K562 (cell line): ENCODE measurements at regions not wholly inside any gene's neighbourhood (a gene's known extent, or its start where the extent isn't known, plus 50 kb on each side); places are given as distances from the start of the nearest gene placed in this dataset.

Source experiments
- ADNP ChIP-seq: fragments of 200-800 bp; sonication (Bioruptor generic); IDR thresholded peaks from 2 replicates; pipeline ENCODE4 v1.6.1; 2016; ENCODE audit warnings: missing genetic modification characterization, missing compliant biosample characterization
- CREB3L1 ChIP-seq: fragments of 450-650 bp; IDR thresholded peaks from 2 replicates; pipeline ENCODE4 v1.6.1; 2014; ENCODE audit warnings: low read depth, mild to moderate bottlenecking, moderate library complexity, borderline replicate concordance
- DACH1 ChIP-seq: fragments of 450-650 bp; IDR thresholded peaks from 2 replicates; pipeline ENCODE4 v1.6.1; 2018; ENCODE audit not compliant: partially characterized antibody
- GTF2E2 ChIP-seq: fragments of 200-800 bp; sonication (Bioruptor generic); IDR thresholded peaks from 2 replicates; pipeline ENCODE4 v1.6.1; 2016; ENCODE audit warnings: missing genetic modification characterization, missing compliant biosample characterization
- HES1 ChIP-seq: fragments of 450-650 bp; IDR thresholded peaks from 2 replicates; pipeline ENCODE4 v1.6.1; 2016; ENCODE audit warnings: low read depth, mild to moderate bottlenecking, moderate library complexity
- MCM3 ChIP-seq: fragments of 450-650 bp; IDR thresholded peaks from 2 replicates; pipeline ENCODE4 v1.6.1; 2016
- MTF1 ChIP-seq: fragments of 250-450 bp; sonication (Bioruptor Pico); IDR thresholded peaks from 2 replicates; pipeline ENCODE4 v1.9.0; 2021; ENCODE audit warnings: moderate library complexity, mild to moderate bottlenecking, inconsistent platforms, borderline replicate concordance
- POLR2G ChIP-seq: fragments of 200-400 bp; formaldehyde crosslinking; IDR thresholded peaks from 2 replicates; pipeline ENCODE4 v1.6.1; 2017; ENCODE audit warnings: low read depth, mild to moderate bottlenecking, antibody characterized with exemption, low read length, moderate library complexity
- RBM15 ChIP-seq: fragments of 200-400 bp; formaldehyde crosslinking; IDR thresholded peaks from 2 replicates; pipeline ENCODE4 v1.6.1; 2018; ENCODE audit warnings: mild to moderate bottlenecking, low read length, moderate library complexity; ENCODE audit not compliant: insufficient read depth
- TCF3 ChIP-seq: sonication (generic); formaldehyde crosslinking; IDR thresholded peaks from 2 replicates; pipeline ENCODE4 v1.4.0; 2020; ENCODE audit warnings: mild to moderate bottlenecking, missing genetic modification reagents
- VEZF1 ChIP-seq: fragments of 200-800 bp; sonication (Bioruptor generic); IDR thresholded peaks from 2 replicates; pipeline ENCODE4 v1.6.1; 2017; ENCODE audit warnings: missing genetic modification characterization, missing compliant biosample characterization
- TF ChIP-seq, protein P1 (sequence below): fragments of 450-650 bp; IDR thresholded peaks from 2 replicates; pipeline ENCODE4 v1.6.1; 2016; ENCODE audit warnings: low read depth
- TF ChIP-seq, protein P2 (sequence below): IDR thresholded peaks from 2 replicates; pipeline ENCODE4 v1.6.1; 2011; ENCODE audit warnings: borderline replicate concordance, low read depth, mild to moderate bottlenecking, moderate library complexity, low read length; ENCODE audit not compliant: insufficient read depth, poor library complexity, severe bottlenecking

- TF ChIP-seq, protein P1, sequence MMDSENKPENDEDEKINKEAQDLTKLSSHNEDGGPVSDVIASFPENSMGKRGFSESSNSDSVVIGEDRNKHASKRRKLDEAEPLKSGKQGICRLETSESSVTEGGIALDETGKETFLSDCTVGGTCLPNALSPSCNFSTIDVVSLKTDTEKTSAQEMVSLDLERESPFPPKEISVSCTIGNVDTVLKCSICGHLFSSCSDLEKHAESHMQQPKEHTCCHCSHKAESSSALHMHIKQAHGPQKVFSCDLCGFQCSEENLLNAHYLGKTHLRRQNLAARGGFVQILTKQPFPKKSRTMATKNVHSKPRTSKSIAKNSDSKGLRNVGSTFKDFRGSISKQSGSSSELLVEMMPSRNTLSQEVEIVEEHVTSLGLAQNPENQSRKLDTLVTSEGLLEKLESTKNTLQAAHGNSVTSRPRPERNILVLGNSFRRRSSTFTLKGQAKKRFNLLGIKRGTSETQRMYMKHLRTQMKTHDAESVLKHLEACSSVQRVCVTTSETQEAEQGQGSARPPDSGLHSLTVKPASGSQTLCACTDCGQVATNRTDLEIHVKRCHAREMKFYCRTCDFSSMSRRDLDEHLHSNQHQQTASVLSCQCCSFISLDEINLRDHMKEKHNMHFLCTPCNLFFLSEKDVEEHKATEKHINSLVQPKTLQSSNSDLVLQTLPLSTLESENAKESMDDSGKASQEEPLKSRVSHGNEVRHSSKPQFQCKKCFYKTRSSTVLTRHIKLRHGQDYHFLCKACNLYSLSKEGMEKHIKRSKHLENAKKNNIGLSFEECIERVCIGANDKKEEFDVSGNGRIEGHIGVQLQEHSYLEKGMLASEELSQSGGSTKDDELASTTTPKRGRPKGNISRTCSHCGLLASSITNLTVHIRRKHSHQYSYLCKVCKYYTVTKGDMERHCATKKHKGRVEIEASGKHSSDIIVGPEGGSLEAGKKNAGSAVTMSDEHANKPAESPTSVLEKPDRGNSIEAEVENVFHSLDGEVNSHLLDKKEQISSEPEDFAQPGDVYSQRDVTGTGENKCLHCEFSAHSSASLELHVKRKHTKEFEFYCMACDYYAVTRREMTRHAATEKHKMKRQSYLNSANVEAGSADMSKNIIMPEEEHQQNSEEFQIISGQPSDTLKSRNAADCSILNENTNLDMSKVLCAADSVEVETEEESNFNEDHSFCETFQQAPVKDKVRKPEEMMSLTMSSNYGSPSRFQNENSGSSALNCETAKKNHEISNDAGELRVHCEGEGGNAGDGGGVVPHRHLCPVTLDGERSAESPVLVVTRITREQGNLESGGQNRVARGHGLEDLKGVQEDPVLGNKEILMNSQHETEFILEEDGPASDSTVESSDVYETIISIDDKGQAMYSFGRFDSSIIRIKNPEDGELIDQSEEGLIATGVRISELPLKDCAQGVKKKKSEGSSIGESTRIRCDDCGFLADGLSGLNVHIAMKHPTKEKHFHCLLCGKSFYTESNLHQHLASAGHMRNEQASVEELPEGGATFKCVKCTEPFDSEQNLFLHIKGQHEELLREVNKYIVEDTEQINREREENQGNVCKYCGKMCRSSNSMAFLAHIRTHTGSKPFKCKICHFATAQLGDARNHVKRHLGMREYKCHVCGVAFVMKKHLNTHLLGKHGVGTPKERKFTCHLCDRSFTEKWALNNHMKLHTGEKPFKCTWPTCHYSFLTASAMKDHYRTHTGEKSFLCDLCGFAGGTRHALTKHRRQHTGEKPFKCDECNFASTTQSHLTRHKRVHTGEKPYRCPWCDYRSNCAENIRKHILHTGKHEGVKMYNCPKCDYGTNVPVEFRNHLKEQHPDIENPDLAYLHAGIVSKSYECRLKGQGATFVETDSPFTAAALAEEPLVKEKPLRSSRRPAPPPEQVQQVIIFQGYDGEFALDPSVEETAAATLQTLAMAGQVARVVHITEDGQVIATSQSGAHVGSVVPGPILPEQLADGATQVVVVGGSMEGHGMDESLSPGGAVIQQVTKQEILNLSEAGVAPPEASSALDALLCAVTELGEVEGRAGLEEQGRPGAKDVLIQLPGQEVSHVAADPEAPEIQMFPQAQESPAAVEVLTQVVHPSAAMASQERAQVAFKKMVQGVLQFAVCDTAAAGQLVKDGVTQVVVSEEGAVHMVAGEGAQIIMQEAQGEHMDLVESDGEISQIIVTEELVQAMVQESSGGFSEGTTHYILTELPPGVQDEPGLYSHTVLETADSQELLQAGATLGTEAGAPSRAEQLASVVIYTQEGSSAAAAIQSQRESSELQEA: no peak
- TF ChIP-seq, protein P2, sequence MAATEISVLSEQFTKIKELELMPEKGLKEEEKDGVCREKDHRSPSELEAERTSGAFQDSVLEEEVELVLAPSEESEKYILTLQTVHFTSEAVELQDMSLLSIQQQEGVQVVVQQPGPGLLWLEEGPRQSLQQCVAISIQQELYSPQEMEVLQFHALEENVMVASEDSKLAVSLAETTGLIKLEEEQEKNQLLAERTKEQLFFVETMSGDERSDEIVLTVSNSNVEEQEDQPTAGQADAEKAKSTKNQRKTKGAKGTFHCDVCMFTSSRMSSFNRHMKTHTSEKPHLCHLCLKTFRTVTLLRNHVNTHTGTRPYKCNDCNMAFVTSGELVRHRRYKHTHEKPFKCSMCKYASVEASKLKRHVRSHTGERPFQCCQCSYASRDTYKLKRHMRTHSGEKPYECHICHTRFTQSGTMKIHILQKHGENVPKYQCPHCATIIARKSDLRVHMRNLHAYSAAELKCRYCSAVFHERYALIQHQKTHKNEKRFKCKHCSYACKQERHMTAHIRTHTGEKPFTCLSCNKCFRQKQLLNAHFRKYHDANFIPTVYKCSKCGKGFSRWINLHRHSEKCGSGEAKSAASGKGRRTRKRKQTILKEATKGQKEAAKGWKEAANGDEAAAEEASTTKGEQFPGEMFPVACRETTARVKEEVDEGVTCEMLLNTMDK: peak; percentile 18
- no peak for TF ChIP-seq DACH1
- TF ChIP-seq ADNP (tag): no peak
- TF ChIP-seq POLR2G: no peak
- TF ChIP-seq MTF1 (CRISPR knock-in tag): no peak
- no peak; the same call in 1 of the 2 replicates for TF ChIP-seq HES1
- TF ChIP-seq VEZF1 (CRISPR knock-in tag): 0 out of 2 replicates have a peak, but pooled peaks have one; percentile 45
- no peak for TF ChIP-seq RBM15
- no peak for TF ChIP-seq GTF2E2 (tag)
- no peak for TF ChIP-seq CREB3L1
- TF ChIP-seq MCM3: no peak
- TF ChIP-seq TCF3 (CRISPR knock-in tag): peak; percentile 81
Measured at GRCh38 chr5:36739751-36740221, 133.4 kb downstream of the SLC1A3 start (continued).
